ENCODE measurements at regions not wholly inside any gene's neighbourhood (a gene's known extent, or its start where the extent isn't known, plus 50 kb on each side); places are given as distances from the start of the nearest gene placed in this dataset.

DNA sequence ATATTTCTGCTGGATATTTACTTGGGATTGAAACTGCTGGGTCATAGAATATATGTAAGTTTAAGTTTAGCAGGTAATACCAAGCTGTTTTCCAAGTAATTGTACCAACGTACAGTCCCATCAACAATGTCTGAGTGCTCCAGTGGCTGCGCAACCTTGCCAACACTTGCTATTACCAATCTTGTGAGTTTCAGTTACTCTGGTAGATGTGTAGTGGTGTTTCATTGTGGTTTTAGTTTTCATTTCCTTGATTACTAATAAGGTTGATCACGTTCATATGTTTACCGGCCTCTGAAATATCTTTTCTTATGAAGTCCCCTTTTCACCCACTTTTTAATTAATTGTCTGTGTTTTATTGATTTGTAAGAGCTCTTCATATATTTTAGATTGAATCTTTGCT is 370.6 kb upstream of the CADM1 start:
- H3K4me1 ChIP-seq = no peaks in the 10 kb centered on the region
- ATAC-seq (no peak), DNase-seq (no peak)
- intact Hi-C loops (cut with DNase I; ENCODE audit: low total_unique reads) (no loop called here), in situ Hi-C loops (cut with MboI; ENCODE audit: low sequenced_read_pairs in 4 of 4) (no loop called here)
- H3K27me3 ChIP-seq = no peaks in the 10 kb centered on the region
- no peak for TF ChIP-seq POLR2A (IDR thresholded peaks at IDR 0.05)
- TF ChIP-seq, protein P1, sequence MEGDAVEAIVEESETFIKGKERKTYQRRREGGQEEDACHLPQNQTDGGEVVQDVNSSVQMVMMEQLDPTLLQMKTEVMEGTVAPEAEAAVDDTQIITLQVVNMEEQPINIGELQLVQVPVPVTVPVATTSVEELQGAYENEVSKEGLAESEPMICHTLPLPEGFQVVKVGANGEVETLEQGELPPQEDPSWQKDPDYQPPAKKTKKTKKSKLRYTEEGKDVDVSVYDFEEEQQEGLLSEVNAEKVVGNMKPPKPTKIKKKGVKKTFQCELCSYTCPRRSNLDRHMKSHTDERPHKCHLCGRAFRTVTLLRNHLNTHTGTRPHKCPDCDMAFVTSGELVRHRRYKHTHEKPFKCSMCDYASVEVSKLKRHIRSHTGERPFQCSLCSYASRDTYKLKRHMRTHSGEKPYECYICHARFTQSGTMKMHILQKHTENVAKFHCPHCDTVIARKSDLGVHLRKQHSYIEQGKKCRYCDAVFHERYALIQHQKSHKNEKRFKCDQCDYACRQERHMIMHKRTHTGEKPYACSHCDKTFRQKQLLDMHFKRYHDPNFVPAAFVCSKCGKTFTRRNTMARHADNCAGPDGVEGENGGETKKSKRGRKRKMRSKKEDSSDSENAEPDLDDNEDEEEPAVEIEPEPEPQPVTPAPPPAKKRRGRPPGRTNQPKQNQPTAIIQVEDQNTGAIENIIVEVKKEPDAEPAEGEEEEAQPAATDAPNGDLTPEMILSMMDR (IDR thresholded peaks at IDR 0.05 in 4 of 5, conservative IDR thresholded peaks at IDR 0.05 in 1 of 5) = no peak
- no peaks in the 10 kb centered on the region for H3K9me3 ChIP-seq
- H3K36me3 ChIP-seq = no peaks in the 10 kb centered on the region
- H3K4me3 ChIP-seq = no peak overlapping the region
- H3K27ac ChIP-seq = no peak overlapping the region

DNA sequence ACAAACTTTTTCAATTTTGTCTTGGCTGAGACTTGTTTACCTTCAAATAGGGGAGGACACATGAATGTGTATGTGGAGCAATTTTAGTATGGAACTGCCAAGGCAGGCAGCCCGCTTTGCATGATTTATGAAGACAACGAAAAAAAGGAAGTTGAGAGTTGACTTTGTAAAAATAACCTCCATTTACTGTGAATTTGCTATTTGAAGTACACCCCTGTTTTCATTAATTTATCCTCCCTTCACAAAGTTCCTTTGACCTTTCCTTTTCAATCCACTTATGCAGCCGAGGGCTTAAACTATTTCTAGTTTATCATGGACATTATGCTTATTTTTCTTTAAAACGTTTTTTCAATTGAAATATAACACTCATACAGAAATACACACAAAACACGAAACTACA is 369.6 kb upstream of the CADM1 start:
- H3K4me3 ChIP-seq = no peak overlapping the region
- no peak for TF ChIP-seq POLR2A (IDR thresholded peaks at IDR 0.05)
- TF ChIP-seq, protein P1 (IDR thresholded peaks at IDR 0.05 in 4 of 5, conservative IDR thresholded peaks at IDR 0.05 in 1 of 5) = no peak
- ATAC-seq (no peak), DNase-seq (no peak)
- intact Hi-C loops (cut with DNase I; ENCODE audit: low total_unique reads) = no loop called here
- H3K36me3 ChIP-seq = no peaks in the 10 kb centered on the region
- no peaks in the 10 kb centered on the region for H3K4me1 ChIP-seq
- no peak overlapping the region for H3K27ac ChIP-seq
- H3K9me3 ChIP-seq = no peaks in the 10 kb centered on the region
- H3K27me3 ChIP-seq = no peaks in the 10 kb centered on the region
- in situ Hi-C loops (cut with MboI; ENCODE audit: low sequenced_read_pairs in 4 of 4) = no loop called here

DNA sequence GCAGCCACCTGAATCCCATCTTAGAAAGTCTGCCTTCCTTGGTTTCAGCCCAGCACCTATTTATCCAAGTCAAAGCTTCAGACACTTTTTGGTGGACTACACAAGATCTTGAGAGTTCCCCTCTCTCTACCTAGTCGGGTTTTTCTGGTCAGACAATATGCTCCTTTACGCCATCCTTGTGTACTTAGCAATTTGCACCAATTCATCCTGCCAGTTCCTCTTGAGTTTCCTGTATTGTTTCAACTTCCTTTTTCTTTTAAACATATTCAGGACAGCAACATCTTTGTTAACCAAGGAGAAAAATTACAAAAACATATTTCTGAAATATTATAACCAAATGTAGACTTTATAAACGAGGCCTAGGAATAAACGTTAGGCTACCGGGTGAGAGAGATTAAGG is 368.2 kb upstream of the CADM1 start:
- Histone ChIP-seq H3K27me3 (no peaks in the 10 kb centered on the region), H3K4me1 (no peaks in the 10 kb centered on the region), H3K9me3 (no peaks in the 10 kb centered on the region), H3K27ac (no peak overlapping the region), H3K4me3 (no peak overlapping the region), H3K36me3 (no peaks in the 10 kb centered on the region)
- DNase-seq (no peak), ATAC-seq (no peak)
- TF ChIP-seq POLR2A (IDR thresholded peaks at IDR 0.05) = no peak
- TF ChIP-seq, protein P1 (IDR thresholded peaks at IDR 0.05 in 4 of 5, conservative IDR thresholded peaks at IDR 0.05 in 1 of 5) = no peak
- intact Hi-C loops (cut with DNase I; ENCODE audit: low total_unique reads) = no loop called here
- in situ Hi-C loops (cut with MboI; ENCODE audit: low sequenced_read_pairs in 4 of 4) = no loop called here

DNA sequence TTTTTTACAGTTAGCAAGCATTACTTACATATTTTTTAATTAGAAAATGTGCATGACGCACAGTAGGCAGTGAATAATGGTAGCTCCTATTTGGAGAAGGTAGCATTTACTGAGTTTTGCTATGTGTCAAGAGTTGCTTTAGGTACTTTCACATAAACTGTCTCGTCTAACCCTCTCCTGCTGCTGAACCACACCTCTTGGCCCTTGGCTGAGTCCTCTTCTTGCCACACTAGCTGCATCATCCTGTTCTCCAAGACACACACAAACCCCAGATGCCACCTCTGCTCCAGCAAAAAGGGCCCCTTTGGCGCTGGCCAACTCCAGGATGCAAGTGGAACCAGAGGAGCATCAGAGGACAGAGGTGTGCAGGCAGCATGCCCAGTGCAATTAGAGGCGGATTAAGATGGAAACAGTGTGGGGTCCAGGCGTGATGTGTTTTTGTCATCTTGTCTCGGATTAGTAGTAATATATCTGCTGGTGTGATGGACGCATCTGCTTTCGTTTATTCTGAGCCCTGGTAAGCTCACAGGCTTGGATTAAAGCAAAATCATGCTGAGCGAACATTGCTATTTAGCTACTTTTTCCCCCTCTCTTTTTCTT is 367.0 kb upstream of the CADM1 start:
- in situ Hi-C loops (cut with MboI; ENCODE audit: low sequenced_read_pairs in 4 of 4) = no loop called here
- no peaks in the 10 kb centered on the region for H3K4me1 ChIP-seq
- H3K27ac ChIP-seq = no peak overlapping the region
- DNase-seq = no peak
- no peaks in the 10 kb centered on the region for H3K36me3 ChIP-seq
- intact Hi-C loops (cut with DNase I; ENCODE audit: low total_unique reads) = no loop called here
- TF ChIP-seq, protein P1 (IDR thresholded peaks at IDR 0.05 in 4 of 5, conservative IDR thresholded peaks at IDR 0.05 in 1 of 5) = no peak
- TF ChIP-seq POLR2A (IDR thresholded peaks at IDR 0.05) = no peak
- ATAC-seq = no peak
- H3K9me3 ChIP-seq = no peaks in the 10 kb centered on the region
- no peak overlapping the region for H3K4me3 ChIP-seq
- H3K27me3 ChIP-seq = no peaks in the 10 kb centered on the region

Measured in gastrocnemius medialis (tissue), 4 donors.